GM12891 (cell line): ENCODE measurements at regions not wholly inside any gene's neighbourhood (a gene's known extent, or its start where the extent isn't known, plus 50 kb on each side); places are given as distances from the start of the nearest gene placed in this dataset.
"Not testable (repeated sequence)": the region's sequence is repeated elsewhere in the genome, so short reads cannot be mapped to it uniquely, and the experiment has no call there.

Experiments used
- POLR2A ChIP-seq: IDR thresholded peaks from 2 replicates; pipeline ENCODE4 v1.6.1; 2011; ENCODE audit warnings: low read depth, low read length, control low read depth
- SPI1 ChIP-seq: IDR thresholded peaks from 2 replicates; pipeline ENCODE4 v1.6.1; 2011; ENCODE audit warnings: low read depth, low read length, control low read depth
- TAF1 ChIP-seq: IDR thresholded peaks from 2 replicates; pipeline ENCODE4 v1.6.1; 2011; ENCODE audit warnings: low read depth, low read length, control low read depth

- not testable (repeated sequence) for TF ChIP-seq TAF1, SPI1, POLR2A
Measured at GRCh38 chr1:83272484-83272883, 726.4 kb downstream of the TTLL7 start.
